ENCODE measurements at regions not wholly inside any gene's neighbourhood (a gene's known extent, or its start where the extent isn't known, plus 50 kb on each side); places are given as distances from the start of the nearest gene placed in this dataset.
"Not testable (repeated sequence)": the region's sequence is repeated elsewhere in the genome, so short reads cannot be mapped to it uniquely, and the experiment has no call there.

DNA sequence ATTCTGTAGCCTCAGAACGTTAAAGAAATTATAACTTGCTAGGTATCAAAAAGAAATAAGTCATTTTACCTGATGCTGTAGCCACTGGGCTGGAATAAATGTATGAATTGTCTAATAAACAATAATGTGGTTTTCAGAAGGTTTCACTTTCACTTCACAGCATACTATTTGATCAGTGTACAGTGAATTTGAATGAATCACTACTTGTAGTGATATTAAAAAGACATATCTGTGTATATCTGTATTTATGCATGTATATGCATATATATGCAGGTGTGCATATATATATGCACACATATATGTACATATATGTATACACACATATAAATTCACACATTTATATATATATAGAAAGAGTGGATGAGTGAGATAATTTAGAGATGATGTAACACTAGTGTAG lies 440.0 kb upstream of the PCDH10 start:
- DNase-seq = no peak

DNA sequence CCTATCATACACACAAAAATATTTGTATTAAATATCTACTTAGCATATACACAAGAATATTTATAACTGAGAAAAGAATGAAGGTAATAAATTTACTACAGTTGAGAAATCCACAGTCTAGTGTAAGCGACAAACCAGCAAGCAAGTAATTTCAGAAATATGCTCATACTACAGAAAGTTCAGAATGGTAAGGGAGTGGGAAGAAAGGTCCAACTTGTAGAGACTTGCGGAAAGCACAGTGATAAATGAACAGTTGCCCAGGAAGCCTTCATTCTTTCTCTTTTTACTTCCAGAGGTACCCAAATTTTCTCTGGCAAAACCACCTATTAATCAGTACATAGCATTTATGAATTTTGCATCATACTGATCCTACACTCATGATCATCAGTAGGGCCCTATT lies 438.1 kb upstream of the PCDH10 start:
- DNase-seq = no peak

DNA sequence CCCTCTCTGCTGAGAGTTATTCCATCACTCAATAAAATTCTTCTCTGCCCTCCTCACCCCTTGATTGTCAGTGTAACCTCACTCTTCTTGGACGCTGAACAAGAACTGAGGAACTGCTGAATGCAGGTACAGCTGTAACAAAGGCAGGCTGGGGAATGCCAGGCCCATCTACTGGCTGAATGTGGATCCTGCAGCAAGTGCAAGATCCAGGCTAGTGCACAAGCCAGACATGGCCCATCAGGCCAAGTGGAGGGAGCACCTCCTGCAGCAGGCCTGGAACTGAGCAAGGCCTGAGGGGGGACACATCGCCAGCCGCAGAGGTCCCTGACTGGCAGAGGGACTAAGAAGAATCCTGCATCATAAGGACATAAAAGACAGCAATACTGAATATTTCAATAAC lies 411.8 kb upstream of the PCDH10 start:
- DNase-seq = no peak

DNA sequence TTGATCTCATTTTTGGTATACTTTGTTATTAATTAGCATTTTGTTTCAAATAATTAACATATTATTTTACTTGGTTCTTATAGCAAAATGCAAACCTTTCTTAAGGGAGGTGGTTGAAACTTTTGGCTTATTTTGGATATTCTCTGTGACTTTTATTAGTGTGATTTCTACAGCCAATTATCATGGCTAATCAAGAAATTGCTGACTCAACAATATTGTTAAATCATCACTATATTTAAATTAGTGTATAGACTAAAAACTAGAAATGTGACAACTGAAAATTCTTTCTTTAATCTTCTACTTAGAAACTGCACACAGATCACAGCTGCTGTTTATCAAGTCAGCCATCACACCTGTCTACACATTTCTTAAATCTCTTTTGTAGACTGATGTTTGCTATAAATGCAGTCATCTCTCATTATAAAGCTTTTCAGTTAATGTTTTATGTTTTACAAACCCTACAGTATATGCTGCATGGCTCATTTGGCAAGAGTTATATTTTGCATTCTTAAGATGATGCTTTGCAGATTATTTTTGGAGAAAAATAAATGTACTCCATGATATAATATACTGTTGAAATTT lies 389.8 kb upstream of the PCDH10 start:
- no peak for DNase-seq

DNA sequence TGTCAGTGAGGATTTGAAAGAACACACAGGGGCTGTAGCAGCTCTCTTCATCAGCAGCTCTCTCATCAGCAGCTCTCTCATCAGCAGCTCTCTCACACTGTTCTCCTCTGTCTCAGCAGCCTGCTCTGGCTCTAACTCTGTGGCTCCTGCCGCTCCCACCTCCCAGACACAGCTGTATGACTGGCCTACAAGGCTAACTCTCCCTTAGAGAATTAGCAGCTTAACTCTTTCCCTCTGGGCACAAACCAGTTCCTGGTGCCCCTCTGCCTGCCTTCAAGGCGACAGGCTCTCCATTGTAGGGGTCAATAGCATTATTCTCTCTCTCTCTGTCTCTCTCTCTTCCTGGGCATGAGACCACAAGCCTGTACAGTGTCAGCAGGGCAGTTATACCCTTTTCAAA lies 385.6 kb upstream of the PCDH10 start:
- no peak for DNase-seq

DNA sequence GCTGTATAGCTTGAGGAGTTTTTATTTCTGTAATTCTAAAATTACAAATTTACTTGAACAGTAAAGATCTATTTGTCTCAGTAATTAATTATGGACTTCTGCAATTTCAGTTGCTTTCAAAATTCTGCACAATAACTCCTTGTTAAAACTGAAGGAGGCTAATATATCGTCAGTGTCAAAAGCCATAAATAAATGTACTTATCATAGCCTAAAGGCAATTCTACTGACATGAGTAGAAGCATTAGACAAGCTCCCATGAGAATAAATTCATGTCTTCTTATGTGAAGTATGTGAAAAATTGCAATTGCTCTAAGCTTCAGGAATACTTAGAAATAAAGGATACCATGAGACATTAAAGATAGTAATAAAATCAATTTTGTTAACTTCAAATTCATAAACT lies 381.2 kb upstream of the PCDH10 start:
- DNase-seq = no peak

DNA sequence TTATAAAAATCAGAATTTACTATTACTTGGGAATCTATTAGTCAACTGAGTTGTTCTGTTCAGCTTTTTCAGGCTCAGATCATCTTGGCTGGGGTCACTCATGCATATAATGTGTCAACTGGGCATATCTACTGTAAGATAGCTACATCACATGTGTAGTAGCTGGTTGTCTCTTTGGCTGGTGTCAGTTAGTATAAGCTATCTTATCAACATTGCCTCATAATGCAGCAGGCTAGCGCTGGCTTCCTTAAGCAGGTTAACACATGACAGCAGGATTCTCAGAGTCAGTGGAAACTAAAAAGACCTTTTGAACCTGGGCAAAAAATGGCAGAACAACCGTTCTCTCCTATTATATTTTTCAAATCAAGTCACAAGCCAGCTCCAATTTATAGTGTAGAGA lies 378.3 kb upstream of the PCDH10 start:
- no peak for DNase-seq

DNA sequence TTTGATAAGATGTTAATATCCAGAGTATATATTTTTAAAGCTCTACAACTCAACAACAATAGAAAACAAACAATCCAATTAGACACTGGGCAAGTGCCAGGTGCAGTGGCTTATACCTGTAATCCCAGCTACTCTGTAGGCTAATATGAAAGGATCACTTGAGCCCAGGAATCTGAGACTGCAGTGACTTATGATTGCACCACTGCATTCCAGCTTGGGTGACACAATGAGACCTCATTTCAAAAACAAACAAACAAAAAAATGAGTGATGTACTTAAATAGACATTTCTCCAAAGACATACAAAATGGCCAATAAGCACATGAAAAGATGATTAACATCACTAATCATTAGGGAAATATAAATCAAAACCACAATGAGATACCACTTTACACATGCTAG lies 356.8 kb upstream of the PCDH10 start:
- DNase-seq = no peak

DNA sequence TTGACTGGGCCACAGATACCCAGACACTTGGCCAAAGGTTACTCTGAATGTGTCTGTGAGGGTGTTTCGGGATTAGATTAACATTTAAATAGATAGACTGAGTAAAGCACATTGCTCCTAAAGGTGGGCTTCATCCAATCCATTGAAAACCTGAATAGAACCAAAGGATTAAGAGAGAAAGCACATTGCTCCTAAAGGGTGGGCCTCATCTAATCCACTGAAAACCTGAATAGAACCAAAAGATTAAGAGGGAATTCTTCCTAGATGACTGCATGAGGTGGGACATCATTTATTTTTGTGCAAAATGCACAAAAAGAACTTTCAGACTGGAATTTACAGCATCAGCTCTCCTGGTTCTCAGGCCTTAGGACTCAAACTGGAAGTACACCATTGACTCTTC lies 351.2 kb upstream of the PCDH10 start:
- no peak for DNase-seq

DNA sequence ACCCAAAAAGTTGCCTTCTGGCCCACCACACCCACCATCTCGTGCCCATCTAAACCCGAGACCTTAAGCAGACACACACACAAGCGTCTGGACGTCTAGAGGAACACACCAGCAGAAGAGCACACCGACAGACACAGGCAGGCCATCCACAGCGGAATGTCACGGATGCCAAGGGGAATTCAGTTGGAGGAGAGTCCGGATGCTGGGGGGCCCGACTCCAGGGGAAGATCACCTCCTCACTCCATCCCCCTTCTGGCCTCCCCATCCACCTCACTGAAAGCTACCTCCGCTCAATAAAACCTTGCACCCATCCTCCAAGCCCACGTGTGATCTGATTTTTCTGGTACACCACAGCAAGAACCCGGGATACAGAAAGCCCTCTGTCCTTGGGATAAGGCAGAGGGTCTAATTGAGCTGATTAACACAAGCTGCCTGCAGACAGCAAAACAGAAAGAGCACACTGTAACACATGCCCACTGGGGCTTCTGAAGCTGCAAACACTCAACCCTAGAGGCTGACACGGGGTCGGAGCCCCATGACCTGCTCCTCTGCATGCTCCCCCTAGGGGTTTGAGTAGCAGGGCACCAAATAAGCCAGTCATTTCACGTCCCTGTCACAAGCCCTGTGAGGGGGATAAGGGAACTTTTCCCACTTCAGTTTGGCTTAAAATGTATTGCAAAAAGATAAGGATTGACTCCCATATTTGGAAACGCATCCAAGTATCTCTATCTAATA lies 339.6 kb upstream of the PCDH10 start:
- DNase-seq = no peak

DNA sequence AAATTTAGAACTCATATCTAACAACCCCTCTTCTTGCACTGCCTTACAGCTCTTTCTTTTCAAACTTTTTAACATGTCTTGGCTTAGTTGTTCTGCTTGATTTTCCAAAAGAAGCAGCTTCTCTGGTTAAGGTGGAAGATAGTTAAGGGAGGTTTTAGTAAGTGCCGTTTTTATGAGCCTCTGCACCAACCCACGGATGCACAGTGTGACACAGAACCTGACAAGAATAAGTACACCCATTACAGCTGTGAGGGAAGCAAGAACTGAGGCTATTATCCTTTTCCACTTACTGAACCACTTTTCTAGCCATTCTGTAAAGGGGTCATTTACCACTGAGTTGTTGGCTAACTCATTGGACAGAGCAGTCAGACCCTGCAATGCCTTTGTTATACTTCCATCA lies 336.0 kb upstream of the PCDH10 start:
- not testable (repeated sequence) for DNase-seq

DNA sequence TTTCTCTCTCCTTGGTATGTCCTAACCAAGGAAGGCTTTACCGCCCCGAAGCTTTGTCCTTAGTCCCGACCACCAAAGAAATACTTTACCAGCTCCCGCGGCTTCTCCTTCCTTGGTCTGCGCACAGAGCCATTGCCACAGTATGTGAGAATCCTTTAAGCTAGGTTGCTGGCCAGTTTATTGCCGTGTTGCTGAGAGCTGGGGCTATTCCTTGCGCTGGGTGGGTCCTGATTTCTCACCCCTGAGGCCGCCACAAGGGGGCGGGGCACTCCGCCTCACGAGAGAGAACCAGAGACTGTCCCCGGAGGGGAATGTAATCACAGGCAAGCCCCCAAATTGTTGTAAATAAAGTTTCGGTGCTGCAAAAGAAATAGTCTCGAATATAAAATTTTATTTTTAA lies 331.0 kb upstream of the PCDH10 start:
- DNase-seq = no peak

DNA sequence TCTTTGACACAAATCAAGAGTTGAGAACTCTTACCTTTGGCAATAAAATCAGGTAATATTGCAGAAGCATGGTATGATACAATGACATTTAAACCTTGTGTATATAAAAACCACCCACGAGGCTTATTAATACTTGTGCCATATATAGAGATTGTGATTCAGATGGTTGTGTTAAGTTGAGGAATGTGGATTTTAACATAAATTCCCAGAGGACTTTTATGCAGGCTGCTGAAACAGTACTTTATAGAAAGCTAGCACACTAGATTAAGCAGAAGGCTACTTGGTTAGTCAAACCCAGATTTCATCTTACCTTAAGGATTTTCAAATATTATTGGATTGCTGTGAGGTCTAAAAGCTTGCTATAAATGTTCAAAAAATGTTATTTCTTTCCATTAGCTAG lies 325.7 kb upstream of the PCDH10 start:
- no peak for DNase-seq

DNA sequence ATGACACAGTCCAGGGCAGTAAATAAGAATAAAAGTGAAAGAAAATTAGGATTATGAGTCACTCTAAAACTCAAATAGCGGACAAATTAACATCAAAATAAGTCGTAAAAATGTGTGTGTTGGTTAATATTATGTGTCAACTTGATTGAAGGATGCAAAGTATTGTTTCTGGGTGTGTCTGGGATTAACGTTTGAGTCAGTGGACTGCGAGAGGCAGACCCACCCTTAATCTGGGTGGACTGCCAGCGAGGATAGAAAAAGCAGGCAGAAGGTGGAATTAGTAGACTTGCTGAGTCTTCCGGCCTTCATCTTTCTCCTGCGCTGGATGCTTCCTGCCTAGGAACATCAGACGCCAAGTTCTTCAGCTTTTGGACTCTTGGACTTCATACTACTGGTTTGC lies 324.3 kb upstream of the PCDH10 start:
- no peak for DNase-seq

DNA sequence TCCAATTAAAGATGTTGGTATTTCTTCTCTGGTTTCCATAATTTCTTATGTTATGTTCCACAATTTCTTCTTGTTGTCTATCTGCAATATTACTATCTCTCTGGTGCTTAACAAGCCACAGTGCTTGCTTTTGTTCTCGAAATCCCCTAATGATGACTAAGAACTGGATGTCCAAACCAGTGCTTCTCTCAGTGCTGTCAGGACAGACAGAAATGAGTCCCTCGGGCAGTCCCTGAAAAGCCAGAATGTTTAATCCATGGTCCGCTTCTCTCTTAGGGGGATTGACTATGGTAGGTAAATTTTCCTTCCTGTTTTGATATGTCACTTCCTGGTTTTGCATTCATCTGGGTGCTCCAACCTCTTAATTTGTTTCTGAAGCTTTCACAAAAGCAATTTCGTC lies 321.6 kb upstream of the PCDH10 start:
- no peak for DNase-seq

DNA sequence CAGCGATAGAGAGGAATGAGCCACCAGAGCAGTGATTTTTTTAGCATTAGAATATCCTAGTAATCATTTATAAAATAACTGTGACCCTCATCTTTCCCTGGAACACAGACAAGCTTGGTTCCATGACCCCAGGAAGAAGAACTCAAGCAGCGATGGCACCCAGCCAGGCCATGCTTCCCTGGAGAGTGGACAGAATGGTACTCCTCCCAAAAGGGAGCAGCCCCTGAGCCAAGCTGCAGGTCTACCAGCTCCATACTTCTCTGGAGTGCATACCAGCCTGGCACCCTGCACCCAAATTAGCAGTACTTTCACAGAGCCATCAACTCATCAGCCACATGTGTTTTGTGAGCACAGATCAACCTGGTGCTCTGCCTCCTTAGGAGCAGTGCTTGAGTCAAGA lies 310.9 kb upstream of the PCDH10 start:
- no peak for DNase-seq

DNA sequence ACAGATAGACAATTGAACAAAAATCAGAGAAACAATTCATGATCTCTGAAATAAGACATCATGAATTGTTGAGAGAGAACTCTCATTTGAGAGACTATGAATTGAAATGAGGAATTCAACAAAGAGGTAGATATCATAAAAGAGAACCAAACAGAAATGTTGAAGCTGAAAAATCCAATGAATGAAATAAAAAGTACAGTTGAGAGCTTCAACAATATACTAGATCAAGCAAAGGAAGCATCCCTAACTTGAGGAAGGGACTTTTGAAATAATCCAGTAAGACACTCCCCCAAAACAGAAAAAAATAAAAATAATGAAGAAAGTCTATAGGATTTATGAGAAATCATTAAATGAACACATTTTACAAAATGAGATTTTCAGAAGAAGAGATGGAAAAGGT lies 310.0 kb upstream of the PCDH10 start:
- no peak for DNase-seq

DNA sequence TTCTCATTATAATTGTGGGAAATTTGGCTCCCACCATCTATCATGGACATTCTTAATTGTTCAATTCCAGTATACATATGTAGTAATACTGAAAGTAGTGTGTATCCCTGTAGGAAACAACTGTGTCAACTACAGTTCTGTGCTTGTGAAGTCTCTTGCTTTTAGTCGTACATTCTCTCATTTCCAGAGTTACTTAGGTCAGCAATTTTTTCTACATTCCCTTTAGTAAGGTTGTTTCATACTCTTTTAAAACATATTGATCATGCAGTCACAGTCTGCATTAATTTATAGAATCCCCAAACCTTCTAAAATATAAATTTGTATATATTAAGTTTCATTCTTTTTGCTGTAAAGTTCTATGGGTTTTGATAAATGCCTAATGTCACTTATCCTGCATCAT lies 289.2 kb upstream of the PCDH10 start:
- DNase-seq = no peak

DNA sequence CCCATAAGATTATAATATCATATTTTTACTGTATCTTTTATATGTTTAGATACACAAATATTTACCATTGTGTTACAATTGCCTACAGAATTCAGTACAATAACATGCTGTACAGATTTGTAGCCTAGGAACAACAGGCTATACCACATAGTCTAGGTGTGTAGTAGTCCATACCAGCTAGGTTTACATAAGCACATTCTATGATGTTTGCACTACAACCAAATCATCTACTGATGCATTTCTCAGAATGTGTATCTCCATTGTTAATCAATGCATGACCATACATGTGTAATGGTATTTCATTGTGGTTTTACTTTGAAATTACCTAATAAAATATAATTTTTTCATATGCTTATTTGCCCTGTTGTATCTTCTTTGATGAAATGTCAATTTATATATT lies 288.1 kb upstream of the PCDH10 start:
- no peak for DNase-seq

DNA sequence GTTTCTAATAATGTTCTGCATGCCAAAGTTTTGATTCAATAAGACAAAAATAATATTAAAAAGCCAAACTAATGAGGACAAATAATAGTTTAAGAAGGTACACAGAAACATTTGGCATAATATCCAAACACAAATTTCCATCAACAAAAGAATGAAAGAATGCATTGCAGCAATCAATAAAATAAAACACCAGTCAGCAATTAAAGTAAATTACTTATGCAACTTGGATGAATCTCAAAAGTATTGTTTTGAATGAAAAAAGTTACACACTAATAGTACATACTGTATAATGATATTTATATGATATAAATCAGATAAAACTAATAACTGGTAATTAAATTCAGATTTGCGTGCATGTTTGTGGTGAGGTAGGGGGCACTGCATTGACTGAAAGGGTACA lies 285.5 kb upstream of the PCDH10 start:
- DNase-seq = no peak

DNA sequence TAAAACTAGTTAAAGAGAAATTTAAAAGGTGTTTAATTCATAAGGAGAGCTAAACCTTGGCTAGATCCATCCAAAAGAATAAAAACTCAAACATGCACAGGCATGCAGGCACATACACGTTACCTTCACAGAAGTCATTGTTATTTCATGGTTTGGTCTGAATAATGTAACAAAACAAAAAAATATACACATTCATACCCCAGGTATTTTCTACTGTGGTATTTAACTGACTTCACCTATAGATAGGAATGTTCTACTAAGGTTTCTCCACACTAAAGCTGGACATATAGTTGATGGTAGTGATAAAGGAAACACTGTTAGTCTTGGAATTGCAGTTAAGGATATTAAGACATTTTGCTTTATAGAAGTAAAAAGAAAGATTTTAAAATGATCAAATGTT lies 283.6 kb upstream of the PCDH10 start:
- DNase-seq = no peak

DNA sequence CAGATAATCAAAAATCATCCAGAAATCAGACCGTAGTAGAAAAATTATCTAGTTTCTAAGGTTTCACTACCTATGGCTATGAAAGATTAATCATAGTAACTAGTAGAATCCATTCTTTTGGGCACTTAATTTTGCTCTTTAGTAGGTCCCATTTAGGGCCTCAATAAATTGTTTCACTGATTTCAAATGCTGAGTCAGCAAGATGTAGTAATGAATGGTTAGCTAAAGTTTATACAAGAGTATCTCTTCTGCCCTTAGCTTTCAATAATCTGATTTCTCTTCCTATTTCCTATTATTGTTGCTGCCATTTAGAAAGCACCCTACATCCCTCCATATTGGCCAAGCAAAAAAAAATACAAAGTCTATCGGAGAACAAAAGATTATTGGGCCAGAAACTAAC lies 283.2 kb upstream of the PCDH10 start:
- no peak for DNase-seq

DNA sequence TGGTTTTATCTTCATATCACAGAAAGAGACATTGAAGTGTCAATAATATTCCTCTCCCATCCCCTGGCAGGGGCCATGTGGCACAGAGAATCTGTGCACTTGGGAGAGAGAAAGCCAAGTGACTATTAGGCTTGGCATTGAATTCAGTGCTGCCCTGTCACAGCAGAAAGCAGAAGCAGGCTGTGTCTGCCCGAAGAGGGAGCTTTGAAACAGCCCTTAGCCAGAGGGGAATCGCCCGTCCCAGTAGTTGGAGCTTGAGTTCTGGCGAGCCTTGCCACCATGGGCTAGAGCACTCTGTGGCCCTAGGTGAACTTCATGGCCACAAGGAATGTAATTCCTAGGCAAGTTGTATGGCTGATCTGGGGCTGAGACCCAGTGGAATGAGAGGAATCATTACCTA lies 282.5 kb upstream of the PCDH10 start:
- DNase-seq = no peak

DNA sequence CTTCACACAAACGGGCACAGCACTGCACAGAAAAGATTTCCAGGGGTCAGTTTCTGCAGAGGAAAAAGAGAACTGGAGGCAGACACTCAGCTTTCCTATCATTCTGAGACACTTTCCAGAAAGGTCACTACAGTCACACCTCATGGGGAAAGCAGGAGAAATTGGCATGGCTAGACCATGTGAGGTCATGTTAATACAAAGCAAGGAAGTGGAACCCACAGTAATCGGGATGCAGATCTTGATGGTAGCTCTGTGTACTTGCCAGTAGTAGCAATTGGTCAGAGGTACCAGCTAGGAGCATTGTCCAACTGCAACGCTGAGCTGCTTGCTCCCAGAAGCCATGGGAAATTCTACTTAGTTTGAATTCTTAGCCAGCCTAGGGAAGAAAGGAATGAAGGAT lies 255.3 kb upstream of the PCDH10 start:
- no peak for DNase-seq

DNA sequence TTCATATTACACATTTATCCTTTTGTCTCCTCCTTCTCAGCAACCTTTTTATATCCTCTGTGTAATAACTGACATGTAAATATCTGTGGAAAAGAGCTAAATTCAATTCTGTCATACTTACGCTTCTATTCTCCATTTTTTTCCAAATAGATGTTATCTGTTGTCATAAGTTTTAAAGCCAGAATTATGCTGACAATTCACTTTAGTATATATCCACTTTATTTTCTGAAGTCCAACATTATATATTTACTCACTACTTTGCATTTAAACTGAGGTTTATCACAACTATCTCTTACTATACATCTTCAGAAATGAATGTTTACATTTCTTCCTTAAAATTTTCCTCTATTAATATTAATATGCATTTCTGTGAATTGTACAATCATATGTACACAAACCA lies 247.9 kb upstream of the PCDH10 start:
- no peak for DNase-seq
